SHP77 treated with DMSO at 0.1 percent for 48 hours (cell line): ENCODE measurements at regions not wholly inside any gene's neighbourhood (a gene's known extent, or its start where the extent isn't known, plus 50 kb on each side); places are given as distances from the start of the nearest gene placed in this dataset.

Source experiments
- DNase-seq: peaks from one replicate; lab custom pipeline; 2025; lab: John Stamatoyannopoulos, UW

DNA sequence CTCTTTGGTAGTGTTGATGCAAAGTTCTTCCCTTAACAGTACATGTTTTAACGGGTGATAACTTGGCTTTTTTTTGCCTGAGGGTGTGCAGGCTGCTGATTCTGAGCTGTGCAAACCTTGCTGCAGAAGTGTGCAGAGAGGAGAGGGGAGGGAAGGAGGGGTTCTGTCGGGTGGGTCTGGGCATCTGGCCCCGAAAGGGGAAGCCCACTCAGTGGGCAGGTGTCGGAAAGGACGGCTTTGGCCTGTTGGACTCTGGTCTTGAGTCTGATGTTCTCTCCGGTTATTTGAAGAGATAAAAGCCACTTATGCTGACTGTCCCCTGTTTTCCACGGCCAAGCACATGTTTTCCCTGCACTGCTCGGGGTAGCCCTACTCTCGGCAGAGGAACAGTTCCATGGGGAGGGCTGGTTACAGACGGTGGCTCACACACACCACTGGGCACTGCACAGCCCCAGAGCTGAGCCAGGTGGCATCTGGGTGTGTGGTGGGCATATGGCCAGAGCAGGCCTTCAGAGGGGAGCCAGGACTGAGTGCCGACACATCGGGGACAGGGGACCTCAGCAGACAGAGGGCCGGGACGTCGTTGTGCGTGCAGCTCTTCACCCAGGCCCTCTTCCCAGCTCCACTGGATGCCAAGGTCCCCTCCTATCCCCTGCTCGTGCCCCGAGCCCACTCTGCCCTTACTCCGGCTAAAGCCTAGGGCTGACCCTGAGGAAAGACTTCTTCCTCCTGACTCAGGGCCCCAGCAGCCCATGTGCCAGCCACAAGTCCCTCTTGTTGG is 93.2 kb downstream of the TEX29 start:
- no peak for DNase-seq

DNA sequence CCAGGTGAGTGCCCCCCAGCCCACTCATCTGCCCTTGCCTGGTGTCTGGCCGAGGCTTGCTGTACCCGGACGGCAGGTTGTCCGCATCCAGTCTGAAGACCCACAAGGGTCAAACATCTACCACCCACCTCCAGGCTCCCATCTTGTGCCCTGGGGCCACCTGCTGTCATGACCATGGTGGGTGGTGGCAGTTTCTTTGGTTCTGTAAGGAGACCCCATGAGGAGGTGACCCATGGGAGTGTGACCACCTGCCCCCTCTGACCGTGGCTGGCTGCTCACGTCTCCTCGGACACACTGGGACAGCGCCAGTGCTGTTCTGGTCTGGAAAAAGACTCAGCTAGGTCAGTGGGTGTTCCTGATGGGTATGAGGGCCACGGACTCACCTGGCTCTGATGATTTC is 93.9 kb downstream of the TEX29 start:
- DNase-seq: no peak

DNA sequence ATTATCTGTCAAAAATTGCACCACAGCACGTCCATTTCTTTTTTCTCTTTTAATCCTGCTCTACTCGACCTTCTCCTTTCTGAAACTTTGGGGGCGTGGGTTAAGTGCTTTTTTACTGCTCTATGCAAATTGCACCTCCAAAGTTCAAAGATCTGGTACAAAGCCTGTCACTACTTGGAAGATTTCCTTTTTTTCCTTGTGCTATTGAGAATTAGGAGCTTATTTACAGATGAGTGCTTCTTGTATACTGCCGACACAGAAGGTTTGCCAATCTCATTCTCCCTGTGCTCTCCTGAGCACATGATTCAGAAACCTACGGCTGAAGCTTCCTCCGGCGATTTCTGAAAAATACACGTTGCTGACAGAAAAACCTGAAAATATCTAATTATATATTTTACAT is 94.8 kb downstream of the TEX29 start:
- DNase-seq: no peak

DNA sequence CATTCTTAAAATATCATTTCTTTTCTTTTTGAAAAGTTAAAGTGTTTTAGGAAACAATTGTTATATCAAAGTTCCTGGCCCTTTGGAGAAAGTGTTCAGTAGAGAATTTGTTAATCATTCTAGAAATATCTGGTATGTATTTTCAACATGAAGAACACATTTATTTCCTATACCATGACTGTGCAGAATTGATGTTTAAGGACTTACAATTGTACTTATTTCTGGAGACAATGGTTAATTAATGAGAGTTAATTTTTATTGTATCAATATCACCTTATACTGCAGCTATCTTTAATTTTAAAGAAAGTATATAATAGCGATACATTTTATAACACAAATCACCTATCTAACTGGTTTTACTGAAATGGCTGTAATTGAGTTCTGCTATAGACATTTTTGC is 95.3 kb downstream of the TEX29 start:
- DNase-seq: no peak

DNA sequence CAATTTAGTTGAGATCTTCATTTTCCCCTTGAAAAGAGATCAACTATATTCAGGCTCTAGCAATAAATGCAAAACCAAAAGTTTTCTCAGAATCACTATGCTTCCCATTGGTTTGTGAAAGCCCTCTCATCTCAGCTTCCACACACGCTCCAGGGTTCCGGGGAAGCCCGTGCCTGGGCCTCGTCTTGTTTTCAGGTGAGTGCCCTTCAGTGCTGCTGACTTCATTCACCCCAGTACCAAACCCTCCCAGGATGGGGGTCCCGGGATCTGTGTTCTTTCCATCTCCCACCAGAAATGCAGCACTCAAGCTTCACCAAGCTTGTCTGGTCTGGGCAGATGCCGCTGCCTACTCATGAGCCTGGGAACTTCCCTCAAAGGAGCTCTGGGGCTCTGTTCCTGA is 97.7 kb downstream of the TEX29 start:
- no peak for DNase-seq

DNA sequence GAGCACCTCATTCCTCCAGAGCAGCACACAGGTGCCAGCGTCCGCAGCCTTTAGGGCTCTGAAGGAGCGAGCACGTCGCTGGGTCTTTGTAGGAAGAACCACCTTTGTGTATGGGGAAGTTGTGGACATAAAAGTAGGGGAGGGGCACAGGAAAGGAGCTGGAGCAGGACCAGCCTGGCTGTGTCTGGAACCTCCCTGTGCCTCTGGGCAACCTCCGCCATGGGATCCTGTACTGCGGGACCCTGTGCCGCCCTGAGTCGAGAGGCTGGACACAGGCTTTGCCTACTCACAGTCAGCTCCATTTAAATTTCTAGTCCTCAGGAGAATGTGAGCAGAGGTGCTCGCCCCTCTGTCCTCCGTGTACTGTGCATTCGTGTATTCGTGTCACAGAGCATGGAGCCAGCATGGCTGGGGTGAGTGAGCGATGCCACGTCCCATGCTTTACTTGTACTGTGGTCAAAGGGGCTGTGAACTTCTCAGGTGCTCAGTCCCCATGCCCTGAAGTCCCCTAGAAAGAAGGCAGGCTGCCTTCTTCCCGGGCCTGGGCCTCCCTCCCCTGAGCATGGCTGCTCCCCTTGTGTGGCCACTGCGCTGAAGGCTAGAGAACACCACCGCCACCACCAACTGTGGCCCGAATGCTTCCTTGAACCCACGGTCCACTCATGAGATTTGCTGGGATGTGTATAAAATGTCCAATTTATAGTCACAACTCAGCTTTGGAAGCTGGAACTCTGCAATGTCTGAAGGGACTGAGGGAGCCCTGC is 99.9 kb downstream of the TEX29 start:
- no peak for DNase-seq

DNA sequence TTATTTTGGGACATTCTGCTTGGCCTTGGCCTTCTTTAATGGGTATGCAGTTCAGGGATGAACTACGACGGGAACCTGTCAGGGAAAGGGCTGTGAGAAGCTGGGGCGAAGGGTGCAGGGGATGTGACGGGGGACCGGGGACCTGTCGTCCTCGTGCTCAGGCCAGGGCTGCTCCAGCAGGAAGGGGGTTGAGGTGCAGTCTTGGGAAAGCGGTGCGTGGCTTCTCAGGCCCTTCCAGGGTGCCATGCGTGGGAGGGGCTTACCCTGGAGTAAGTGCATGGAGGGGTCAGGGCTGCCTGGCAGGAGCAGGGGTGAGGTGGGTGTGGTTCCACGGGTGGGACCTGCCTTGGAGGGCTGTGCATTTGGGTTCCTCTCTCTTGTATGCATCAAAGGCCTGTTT is 100.8 kb downstream of the TEX29 start:
- DNase-seq: no peak

DNA sequence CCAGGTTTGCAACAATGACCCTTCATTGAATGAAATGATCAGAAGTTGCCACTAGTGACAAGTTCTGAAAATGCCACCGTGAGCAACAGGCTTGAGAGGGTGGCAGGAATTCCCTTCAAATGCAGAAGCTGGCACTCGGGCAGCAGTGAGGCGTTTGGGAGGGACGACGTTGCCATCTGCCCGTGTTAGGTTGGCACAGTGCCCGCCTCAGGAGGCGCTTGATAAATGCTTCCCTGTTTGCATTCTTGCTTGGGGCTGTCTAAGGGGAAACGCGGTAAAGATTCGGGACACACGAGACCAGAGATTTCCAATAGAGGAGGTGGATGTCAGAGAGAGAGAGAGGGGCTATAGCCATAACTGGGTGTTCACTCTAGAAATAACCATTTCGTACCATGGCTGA is 101.9 kb downstream of the TEX29 start:
- peak; percentile 29 for DNase-seq

DNA sequence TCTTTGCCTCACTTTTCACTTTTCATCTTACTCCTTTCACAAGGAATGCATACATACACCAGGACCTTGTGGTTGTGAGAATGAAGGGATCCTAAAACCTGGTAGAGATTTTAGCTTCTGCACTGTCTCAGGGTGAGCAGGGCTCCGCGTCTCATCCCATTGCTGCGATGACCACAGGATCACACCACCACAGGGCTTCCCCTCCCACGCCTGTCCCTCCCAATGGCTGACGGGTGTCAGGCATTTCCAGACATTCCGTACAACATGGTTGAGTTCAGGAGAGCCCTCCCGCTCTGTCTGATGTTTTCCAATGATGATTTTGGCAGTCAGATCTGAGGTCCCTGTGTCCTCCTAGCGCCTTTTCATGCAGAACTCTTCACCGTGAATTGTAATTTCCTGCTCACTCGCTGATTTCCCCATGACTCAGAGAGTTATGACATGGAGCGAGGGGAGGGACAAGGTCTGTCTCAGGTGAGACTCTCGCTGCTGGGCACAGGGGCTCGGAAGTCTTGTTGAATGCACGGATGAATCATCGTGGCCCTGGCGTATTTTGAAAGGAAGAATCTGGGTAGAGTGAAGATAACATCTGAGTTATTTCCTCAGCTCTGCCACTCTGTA is 102.8 kb downstream of the TEX29 start:
- DNase-seq: no peak

DNA sequence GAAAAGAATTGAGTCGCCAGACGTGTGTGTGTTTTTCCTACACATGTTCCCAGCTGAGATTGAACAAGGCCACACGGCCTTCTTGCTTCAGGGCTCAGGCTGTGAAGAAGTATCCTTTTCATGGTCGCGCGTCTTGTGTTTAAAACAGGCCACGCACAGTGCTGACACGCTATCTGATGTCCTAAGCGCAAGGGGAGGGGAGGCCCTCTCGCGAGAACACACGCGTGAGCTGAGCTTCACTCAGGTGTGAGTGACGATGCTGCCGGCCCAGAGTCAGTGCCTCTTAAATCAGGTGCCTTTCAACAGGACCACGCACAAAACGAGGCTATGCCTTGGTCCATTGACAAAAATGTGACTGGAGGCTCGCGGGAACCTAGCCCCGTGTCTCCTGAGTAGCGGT is 103.7 kb downstream of the TEX29 start:
- no peak for DNase-seq

DNA sequence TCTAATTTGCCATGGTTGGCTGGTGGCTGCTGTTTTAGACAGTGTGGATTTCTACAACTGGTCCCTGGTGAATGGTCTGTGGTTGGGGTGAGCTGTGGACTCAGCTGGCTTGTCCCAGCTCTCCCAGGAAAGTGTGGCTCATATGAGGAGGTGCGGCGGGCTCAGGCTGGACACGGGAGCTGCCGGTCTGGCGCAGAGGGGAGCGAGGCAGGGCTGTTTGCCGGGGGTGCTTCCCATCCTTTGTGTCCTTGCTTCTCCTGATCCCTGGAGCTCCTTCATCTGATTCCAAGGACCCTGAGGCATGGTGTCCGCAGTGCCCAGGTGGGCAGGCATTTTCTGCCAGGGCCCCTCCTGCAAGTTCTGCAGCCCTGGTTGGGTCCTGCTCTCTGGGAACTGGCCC is 104.9 kb downstream of the TEX29 start:
- DNase-seq: no peak

DNA sequence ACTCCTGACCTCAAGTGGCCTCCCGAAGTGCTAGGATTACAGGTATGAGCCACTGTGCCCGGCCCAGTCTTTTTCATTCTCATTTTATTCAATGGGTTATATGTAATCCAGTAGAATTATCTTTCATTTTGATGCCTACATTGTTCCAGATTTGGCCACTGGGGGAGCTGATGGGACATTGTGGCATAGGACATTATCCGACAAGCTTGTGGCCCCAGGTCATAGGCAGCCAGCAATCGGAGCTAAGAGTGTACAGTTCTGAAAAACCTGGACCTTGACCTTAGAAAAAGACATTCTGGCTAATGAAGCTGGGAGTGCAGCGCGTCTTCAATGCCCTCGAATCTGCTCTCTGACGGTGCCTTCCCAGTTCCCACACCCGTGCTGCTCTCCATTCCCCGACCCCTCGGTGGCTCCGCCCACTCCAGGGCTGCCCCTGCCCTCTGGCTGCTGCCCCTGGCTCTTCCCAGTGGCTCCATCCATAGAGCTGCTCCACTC is 108.7 kb downstream of the TEX29 start:
- peak; percentile 24 for DNase-seq

DNA sequence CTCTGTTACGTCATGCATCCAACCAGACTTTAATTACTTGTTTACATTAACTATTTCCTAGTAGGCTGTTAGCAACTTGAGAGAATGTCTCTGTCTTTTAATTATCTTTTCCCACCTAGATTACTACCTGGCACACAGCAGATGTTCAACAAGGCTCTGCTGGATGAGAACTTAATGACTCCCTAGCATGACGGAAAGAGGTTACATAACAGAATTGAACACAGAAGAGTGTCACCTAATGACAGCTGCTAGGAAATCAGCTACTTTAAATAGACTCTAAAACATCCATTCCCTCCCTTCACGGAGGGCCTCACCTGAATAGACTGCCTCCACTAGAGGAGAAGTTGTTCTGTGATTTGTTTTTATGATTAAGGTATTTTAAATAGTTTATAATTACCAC is 110.8 kb downstream of the TEX29 start:
- peak; percentile 78 for DNase-seq

DNA sequence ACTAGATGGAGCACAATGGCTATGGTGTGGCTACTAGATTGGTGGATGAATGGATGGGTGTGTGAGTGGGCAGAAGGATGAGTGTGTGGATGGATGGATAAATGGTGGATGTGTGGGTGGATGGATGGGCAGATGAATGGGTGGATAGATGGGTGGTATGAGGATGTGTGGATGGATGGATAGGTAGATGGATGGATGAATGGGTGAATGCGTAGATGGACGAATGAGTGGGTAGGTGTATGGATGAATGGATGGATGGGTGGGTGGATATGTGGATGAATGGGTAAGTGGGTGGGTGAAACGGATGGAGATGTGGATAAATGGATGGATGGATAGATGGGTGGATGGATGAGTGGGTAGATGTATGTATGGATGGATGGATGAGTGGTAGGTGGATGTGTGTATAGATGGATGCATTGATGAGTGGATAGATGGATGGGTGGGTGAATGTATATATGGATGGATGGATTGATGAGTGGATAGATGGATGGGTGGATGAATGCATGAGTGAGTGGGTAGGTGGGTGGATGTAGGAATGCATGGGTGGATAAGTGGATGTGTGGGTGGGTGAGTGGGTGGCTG is 114.2 kb downstream of the TEX29 start:
- DNase-seq: no peak

DNA sequence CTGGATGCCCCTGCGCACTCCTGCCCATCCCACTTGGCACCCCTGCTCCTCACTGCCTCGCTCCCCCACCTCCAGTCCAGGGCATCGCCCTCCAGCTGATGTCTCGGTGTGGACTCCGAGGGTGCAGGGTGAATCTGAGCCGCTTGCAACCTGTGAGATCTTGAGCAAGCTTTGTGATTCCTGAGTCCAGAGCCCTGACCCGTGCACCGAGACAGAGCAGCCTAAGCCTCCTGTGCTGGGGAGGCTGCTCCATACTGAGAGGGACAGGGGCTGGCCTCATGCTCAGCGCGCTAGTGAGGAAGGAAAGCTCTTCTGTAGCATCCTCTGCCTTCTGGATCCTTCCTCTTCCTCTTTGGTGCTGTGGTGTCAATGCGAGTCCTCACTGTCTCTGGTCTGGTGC is 116.0 kb downstream of the TEX29 start:
- DNase-seq: no peak

DNA sequence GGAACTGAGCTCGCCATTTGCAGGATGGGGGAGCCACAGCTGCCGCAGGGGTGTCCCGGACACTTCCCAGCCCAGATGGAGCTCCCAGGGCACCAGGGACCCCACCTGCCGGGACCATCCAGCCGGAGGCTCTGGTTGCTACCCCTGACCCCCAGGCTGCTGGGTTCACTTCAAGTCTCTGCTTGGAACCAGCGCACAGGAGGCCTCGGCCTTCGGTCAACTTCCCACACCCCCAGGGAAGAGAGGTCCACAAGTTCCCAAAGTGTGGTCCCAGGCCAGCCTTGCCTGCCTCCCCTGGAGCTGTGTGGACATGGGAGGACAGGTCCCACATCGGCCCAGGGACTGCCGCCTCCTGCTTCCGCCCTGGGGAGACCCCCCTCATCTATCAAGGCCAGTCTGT is 117.0 kb downstream of the TEX29 start:
- DNase-seq: no peak

DNA sequence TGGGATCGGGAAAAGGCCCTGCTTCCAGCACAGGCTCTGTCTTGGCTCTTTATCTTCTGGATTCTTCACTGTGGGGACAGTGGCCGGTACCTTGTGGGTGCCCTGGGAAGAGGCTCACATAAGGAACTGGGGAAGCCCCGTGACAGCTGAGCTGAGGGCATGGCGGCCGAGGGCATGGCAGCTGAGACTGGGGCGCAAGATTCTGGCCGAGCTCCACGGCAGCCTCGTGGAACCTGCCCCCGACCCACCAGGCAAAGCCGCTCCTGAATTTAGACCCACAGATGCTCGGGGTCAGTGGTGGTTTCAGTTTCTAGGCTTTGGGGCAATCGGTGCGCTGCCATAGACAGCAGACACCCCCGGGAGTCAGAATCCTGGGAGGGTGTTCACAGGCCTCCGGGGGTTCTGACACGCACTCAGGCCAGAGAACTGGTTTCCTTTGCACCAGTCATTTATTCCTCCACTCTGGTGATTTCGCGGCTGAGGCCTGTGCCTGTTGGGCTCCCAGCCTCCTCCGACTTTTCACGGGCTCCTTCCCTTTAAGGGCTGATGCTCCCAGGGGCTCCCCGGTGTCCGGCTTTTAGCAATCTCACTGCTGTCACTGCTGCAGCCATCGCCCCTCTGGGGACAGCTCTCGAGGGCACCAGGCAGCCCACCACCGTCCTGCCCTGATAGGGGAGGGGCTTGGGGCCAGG is 117.6 kb downstream of the TEX29 start:
- no peak for DNase-seq

DNA sequence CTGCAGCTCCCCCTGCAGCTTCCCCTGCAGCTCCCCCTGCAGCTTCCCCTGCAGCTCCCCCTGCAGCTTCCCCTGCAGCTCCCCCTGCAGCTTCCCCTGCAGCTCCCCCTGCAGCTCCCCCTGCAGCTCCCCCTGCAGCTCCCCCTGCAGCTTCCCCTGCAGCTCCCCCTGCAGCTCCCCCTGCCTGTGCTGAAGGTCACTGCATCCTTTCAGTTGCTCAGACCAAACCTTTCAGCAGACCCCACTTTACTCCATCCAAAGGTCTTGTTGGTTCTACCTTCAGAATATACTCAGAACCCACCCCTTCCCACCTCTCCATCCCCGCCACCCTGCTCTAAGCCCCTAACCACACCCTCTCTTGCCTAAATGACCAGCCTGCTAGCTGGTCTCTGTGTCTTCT is 120.0 kb downstream of the TEX29 start:
- peak; percentile 37 for DNase-seq

DNA sequence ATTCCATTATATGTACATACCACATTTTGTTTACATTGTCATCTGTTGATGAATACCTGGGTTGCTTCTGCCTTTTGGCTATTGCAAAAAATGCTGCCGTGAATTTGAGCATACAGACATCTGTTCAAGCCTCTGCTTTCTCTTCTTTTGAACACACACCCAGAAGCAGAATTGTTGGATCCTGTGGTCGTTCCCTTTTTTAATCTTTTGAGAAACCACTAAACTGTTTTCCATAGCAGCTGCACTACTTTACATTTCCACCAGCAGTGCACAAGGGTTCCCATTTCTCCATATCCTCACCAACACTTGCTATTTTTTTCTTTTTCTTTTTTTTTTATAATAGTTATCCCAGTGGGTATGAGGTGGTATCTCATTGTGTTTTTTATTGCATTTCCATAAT is 123.5 kb downstream of the TEX29 start:
- DNase-seq: no peak

DNA sequence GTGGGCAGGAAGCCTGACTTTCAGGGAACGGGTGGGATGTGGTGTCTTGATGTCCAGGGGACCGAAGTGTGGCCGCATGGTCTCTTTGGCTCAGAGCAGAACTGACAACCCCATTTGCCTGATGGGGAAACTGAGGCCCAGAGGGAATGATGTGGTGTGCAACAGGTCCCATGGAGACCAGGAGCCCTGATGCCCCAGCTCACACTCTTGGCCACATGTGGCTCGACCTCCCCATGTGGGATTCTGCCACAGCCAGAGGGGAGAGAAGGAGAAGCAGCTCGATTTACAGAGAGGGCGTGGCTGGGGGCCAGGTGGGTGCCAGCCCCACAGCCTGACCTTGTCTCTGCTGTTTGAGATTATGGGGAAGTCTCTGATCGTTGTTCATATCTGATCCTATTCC is 128.1 kb downstream of the TEX29 start:
- no peak for DNase-seq

DNA sequence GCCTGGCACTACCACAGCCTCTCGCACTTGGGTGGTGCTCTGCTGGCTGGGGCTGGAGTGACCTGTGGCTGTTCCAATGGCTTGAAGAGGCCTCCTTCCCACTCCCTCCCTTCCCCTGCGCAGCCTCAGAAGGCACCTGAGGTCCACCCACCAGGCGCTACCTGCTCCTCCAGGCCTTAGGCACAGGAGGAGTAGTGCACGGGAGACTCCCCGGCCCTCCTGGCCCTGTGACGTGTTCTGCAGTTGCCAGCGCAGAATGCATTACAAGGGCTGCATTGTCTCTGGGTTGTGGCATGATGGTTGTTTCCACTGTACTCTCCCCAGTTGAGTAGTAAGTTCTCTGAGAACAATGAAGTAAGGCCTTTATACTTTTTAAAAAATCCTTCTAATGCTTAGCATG is 128.6 kb downstream of the TEX29 start:
- no peak for DNase-seq

DNA sequence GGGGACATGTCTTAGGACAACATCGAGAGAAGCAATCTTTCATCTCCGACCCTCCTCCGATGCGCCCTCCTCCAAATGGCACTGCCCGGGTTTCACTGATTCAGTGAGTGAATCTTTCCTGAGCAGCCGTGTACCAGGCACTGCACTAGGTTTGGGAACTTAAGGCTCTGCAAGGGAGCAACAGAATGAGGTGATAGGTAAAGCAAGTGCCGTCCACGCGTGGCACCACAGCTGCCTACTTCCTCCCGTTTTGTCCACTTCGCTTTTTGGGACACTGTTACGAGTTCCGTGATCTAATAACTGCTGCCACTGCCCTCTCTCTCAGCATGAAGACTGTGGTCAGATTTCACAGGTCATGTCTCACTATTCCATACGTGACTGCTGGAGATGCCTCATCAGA is 131.0 kb downstream of the TEX29 start:
- DNase-seq: no peak
